ENCODE measurements at regions not wholly inside any gene's neighbourhood (a gene's known extent, or its start where the extent isn't known, plus 50 kb on each side); places are given as distances from the start of the nearest gene placed in this dataset.

GRCh38 chr14:35952584-35952983, 126.4 kb downstream of the BRMS1L start:
- TF ChIP-seq CTCF (IDR thresholded peaks at IDR 0.05 in 2 of 3, conservative IDR thresholded peaks at IDR 0.05 in 1 of 3; ENCODE audit: borderline replicate concordance in 1 of 3, insufficient read depth in 1 of 3, low read depth in 2 of 3, low read length in 2 of 3) (no peak), EZH2 (IDR thresholded peaks at IDR 0.05) (no peak), REST (IDR thresholded peaks at IDR 0.05; ENCODE audit: low read depth) (no peak), ZFX (IDR thresholded peaks at IDR 0.05) (no peak)

All from HCT116 (cell line).